GM12875 (cell line): ENCODE measurements at regions not wholly inside any gene's neighbourhood (a gene's known extent, or its start where the extent isn't known, plus 50 kb on each side); places are given as distances from the start of the nearest gene placed in this dataset.

Experiments
- H3K4me3 ChIP-seq: one replicate; pipeline ENCODE4 v1.5.1; 2011; ENCODE audit warnings: low read depth, low read length, control low read depth
- CTCF ChIP-seq: IDR thresholded peaks from 2 replicates; pipeline ENCODE4 v1.5.1; 2011; ENCODE audit warnings: low read depth, mild to moderate bottlenecking, control low read depth, inconsistent platforms, low read length, moderate library complexity, borderline replicate concordance; ENCODE audit not compliant: insufficient read depth

GRCh38 chr2:144615866-144616565 is 96.1 kb upstream of the ZEB2 start:
- no peak for TF ChIP-seq CTCF
- H3K4me3 ChIP-seq: no peak overlapping the region

GRCh38 chr2:144607891-144608521 is 88.1 kb upstream of the ZEB2 start:
- H3K4me3 ChIP-seq: no peak overlapping the region
- TF ChIP-seq CTCF: no peak

GRCh38 chr2:144607099-144607498 is 87.2 kb upstream of the ZEB2 start:
- no peak overlapping the region for H3K4me3 ChIP-seq
- TF ChIP-seq CTCF: no peak

GRCh38 chr2:144606466-144607095 is 86.7 kb upstream of the ZEB2 start:
- no peak for TF ChIP-seq CTCF
- no peak overlapping the region for H3K4me3 ChIP-seq

GRCh38 chr2:144605231-144605840 is 85.4 kb upstream of the ZEB2 start:
- no peak overlapping the region for H3K4me3 ChIP-seq
- no peak for TF ChIP-seq CTCF

- no peak for TF ChIP-seq CTCF
- no peak overlapping the region for H3K4me3 ChIP-seq
Observed at GRCh38 chr2:144603334-144603733, 83.4 kb upstream of the ZEB2 start.
